ENCODE measurements at regions not wholly inside any gene's neighbourhood (a gene's known extent, or its start where the extent isn't known, plus 50 kb on each side); places are given as distances from the start of the nearest gene placed in this dataset.

- Mint-ChIP-seq H3K27me3 (ENCODE audit: low read depth) (no peaks in the 10 kb centered on the region), H3K36me3 (ENCODE audit: insufficient read depth in 1 of 3, low read depth in 3 of 3) (no peaks in the 10 kb centered on the region), H3K9me3 (peaks cover 0 to 2% of the 10 kb centered on the region in 2 experiments; a peak in 1 of 5 replicates), H3K27ac (no peak overlapping the region), H3K4me1 (peaks cover 8 to 12% of the 10 kb centered on the region in 2 experiments), H3K4me3 (no peak overlapping the region)
- H3K4me2 ChIP-seq (ENCODE audit: insufficient read depth, insufficient read length, low read length) = no peak overlapping the region
- no peaks in the 10 kb centered on the region for H3K9me3 ChIP-seq (ENCODE audit: control insufficient read depth, low read depth, low read length)
- no peaks in the 10 kb centered on the region for H3K79me1 ChIP-seq (ENCODE audit: insufficient read depth, low read depth, low read length, poor library complexity, severe bottlenecking)
- no peaks in the 10 kb centered on the region for H3K27me3 ChIP-seq (ENCODE audit: insufficient read depth, low read length)
- H4K5ac ChIP-seq (ENCODE audit: insufficient read length, low read depth, low read length) = no peak overlapping the region
- H3K14ac ChIP-seq (ENCODE audit: insufficient read depth, low read length) = no peak overlapping the region
- no peak overlapping the region for H3K27ac ChIP-seq (ENCODE audit: insufficient read length, low read depth, low read length)
- no peak overlapping the region for H2AK5ac ChIP-seq (ENCODE audit: insufficient read length, low read length)
- no peak overlapping the region for H3K18ac ChIP-seq (ENCODE audit: insufficient read length, low read depth, low read length)
- H3K79me2 ChIP-seq (ENCODE audit: insufficient read depth, low read length) = no peaks in the 10 kb centered on the region
- H4K20me1 ChIP-seq (ENCODE audit: control insufficient read depth, insufficient read depth, insufficient read length) = no peaks in the 10 kb centered on the region
- no peak overlapping the region for H2AFZ ChIP-seq (ENCODE audit: low read length)
- H3K23ac ChIP-seq (ENCODE audit: insufficient read length, low read depth, low read length) = no peak overlapping the region
- H3K4ac ChIP-seq (ENCODE audit: low read depth, low read length) = no peak overlapping the region
- no peak overlapping the region for H2BK20ac ChIP-seq (ENCODE audit: low read depth, low read length, poor library complexity, severe bottlenecking)
- no peak overlapping the region for H3K9ac ChIP-seq (ENCODE audit: extremely low read depth, insufficient read length, low read length)
- no peak overlapping the region for H2BK12ac ChIP-seq (ENCODE audit: insufficient read length, low read depth, low read length)
- H3K56ac ChIP-seq (ENCODE audit: insufficient read length, low read depth, low read length) = no peak overlapping the region
- WGBS (ENCODE audit: extremely low coverage, insufficient read length, low lambda C conversion rate) = no CpG with 5 or more reads among the region's 2 CpGs
- no peak overlapping the region for H2BK120ac ChIP-seq (ENCODE audit: low read depth, low read length, poor library complexity, severe bottlenecking)
- H4K8ac ChIP-seq (replicated peaks; ENCODE audit: insufficient read length, low read depth, low read length) = no peak overlapping the region
- no peak overlapping the region for H3T11ph ChIP-seq (ENCODE audit: low read length)
- no peaks in the 10 kb centered on the region for H3K23me2 ChIP-seq (ENCODE audit: insufficient read length, low read depth, low read length, poor library complexity, severe bottlenecking)
- H2BK5ac ChIP-seq (ENCODE audit: insufficient read length, low read length) = no peak overlapping the region
- H2BK15ac ChIP-seq (ENCODE audit: low read depth, low read length) = no peak overlapping the region
- no peaks in the 10 kb centered on the region for H3K4me1 ChIP-seq (ENCODE audit: insufficient read depth, low read length)
- no peak overlapping the region for H4K91ac ChIP-seq (ENCODE audit: insufficient read length, low read depth, low read length)
- DNase-seq = no peak
- TF ChIP-seq, protein P1, sequence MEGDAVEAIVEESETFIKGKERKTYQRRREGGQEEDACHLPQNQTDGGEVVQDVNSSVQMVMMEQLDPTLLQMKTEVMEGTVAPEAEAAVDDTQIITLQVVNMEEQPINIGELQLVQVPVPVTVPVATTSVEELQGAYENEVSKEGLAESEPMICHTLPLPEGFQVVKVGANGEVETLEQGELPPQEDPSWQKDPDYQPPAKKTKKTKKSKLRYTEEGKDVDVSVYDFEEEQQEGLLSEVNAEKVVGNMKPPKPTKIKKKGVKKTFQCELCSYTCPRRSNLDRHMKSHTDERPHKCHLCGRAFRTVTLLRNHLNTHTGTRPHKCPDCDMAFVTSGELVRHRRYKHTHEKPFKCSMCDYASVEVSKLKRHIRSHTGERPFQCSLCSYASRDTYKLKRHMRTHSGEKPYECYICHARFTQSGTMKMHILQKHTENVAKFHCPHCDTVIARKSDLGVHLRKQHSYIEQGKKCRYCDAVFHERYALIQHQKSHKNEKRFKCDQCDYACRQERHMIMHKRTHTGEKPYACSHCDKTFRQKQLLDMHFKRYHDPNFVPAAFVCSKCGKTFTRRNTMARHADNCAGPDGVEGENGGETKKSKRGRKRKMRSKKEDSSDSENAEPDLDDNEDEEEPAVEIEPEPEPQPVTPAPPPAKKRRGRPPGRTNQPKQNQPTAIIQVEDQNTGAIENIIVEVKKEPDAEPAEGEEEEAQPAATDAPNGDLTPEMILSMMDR (conservative IDR thresholded peaks at IDR 0.05) = no peak
These were observed 443.3 kb downstream of the EPM2A start for GRCh38 chr6:145292066-145292465.

Measured in H9 (cell line).